GM12873 (cell line): ENCODE measurements at regions not wholly inside any gene's neighbourhood (a gene's known extent, or its start where the extent isn't known, plus 50 kb on each side); places are given as distances from the start of the nearest gene placed in this dataset.

ENCODE experiments used
- CTCF ChIP-seq: IDR thresholded peaks from 2 replicates; pipeline ENCODE4 v1.5.1; 2012; ENCODE audit warnings: low read depth, mild to moderate bottlenecking, moderate library complexity, low read length, control low read depth; ENCODE audit not compliant: insufficient read depth; ENCODE audit errors: missing control alignments

GRCh38 chr3:43185983-43186314 is 80.1 kb upstream of the POMGNT2 start:
- no peak for TF ChIP-seq CTCF

- no peak for TF ChIP-seq CTCF
Observed at GRCh38 chr3:43185274-43185982, 79.5 kb upstream of the POMGNT2 start.

GRCh38 chr3:43183456-43183855 is 77.6 kb upstream of the POMGNT2 start:
- no peak for TF ChIP-seq CTCF

GRCh38 chr3:43181202-43181821 is 75.4 kb upstream of the POMGNT2 start:
- no peak for TF ChIP-seq CTCF

- TF ChIP-seq CTCF: no peak
Observed at GRCh38 chr3:43180694-43181093, 74.8 kb upstream of the POMGNT2 start.

- TF ChIP-seq CTCF: no peak
Observed at GRCh38 chr3:43180027-43180426, 74.1 kb upstream of the POMGNT2 start.

GRCh38 chr3:43178891-43179366 is 73.0 kb upstream of the POMGNT2 start:
- no peak for TF ChIP-seq CTCF
